ENCODE measurements at regions not wholly inside any gene's neighbourhood (a gene's known extent, or its start where the extent isn't known, plus 50 kb on each side); places are given as distances from the start of the nearest gene placed in this dataset.

DNA sequence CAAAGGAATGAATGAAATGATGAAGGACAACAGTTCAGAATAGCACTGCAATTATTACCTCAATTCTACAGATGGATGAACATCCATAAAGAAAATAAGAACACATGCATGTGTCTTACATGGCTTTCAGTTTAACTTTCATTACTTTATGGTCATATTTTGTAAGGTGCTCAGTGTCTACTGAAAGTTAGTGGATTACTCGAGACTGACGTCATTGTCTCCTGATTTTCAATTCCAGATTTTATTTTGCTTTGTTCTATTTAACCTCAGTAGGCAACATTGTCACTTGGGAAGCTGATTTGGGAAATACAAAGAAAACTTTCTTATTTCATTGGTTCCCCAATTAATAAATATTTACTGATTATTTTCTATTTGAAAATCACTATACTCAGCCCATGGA lies 363.7 kb downstream of the CHSY3 start:
- no peak for DNase-seq (ENCODE audit: low read depth, low spot score)

DNA sequence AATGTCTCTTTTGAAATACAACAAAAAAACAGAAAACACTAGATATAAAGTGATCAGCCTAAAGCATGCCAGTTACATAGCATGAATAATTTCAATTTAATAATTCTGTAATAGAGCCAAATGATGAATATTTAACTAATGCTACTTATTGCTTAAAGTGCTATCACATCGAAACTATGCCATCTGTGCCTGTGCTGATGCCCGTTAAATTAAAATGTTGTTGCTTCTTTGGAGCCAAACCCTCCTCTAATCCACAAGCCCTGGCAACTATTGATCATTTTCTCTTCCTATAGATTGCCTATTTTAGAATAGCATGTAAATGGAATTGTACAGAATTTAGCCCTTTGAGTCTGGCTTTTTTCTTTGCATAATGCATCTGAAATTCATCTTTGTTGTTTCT lies 356.2 kb downstream of the CHSY3 start:
- no peak for DNase-seq (ENCODE audit: low read depth, low spot score)

DNA sequence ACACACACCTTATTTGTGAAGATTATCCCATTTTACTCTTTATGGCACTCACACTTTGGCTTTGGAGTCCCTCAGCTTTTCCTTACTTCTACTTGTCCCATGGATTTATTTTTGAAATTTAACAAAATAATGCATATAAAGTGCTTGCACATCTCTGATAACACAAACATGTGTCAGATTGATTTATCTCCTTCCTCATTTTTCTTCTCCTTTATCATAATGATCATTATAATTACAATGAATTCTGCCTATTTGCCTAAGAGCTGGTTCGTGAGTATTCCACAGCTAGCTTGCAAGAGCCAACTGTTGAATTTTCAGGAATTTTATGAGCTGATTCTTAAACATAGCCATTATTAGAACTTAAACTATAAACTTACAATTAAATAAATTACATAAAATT lies 347.7 kb downstream of the CHSY3 start:
- DNase-seq (ENCODE audit: low read depth, low spot score), result no peak

DNA sequence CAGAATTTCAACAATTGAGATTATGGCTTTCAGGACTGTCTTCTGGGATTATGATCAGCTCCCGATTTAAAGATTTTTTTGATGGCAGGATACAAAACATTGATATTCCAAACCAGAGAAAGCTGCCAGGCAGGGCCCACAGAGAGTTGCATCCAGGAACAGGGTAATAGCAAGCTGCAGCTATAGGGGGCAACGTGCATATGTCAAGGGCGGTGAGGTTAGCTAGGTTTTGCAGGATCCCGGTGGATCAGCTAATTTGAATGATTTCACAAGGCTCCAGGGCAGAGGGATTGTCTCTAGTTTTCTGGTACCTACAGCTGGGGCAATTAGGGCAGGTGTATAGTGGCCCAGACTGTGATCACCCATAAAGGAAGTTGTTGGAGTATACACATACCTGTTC lies 339.4 kb downstream of the CHSY3 start:
- DNase-seq (ENCODE audit: low read depth, low spot score), result no peak

DNA sequence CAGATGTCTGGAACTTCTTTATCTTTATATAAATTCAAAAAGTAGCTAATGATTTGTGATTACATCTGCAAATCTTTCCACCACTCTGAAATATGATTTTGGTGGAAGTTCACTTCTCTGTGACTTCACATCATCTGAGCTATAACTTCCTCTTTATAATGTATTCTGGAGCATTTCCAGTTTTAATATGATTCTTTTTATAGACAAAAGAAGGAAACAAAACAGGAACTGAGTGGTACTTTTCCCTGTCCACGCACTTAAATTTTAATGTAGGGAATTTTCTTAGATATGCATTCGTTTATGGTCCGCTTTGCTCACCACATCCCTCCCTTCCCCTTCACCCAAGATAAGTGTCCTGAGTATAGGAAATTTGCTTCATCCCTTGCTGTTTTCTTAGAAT lies 333.5 kb downstream of the CHSY3 start:
- no peak for DNase-seq (ENCODE audit: low read depth, low spot score)

All from activated CD4-positive, CD25-positive, alpha-beta regulatory T cell treated with anti-CD3 and anti-CD28 coated beads, Interleukin-2, amount 50 U/mL, for 16 hours (primary cell).